ENCODE measurements at regions not wholly inside any gene's neighbourhood (a gene's known extent, or its start where the extent isn't known, plus 50 kb on each side); places are given as distances from the start of the nearest gene placed in this dataset.
A peak's percentile ranks its signal among the peaks of the same experiment; 100 is the strongest.

DNA sequence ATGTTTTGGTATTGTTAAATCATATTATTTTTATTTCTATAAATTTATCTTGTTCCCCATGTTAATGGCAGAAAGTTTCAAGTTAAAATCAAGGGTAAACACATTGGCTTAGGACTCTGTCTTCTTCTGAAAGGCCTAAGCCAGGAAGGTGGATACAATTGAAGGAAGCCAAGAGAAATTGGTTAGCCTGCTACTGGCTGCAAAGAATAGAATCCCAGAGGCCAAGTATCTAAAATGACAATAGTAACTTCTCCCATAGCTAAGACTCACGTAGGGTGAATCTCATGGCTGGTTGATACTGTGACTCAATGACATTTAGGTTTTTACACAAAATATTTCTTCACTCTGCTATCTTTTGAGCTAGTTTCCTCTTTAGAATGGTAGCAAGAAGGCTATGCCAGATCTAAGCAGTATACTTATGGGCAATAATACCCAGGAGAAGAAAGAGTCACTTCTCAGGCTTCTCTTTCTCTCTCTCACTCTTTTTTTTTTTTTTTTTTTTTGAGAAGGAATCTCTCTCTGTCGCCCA lies 621.5 kb upstream of the TBL1XR1 start:
- DNase-seq: no peak
- H3K9me3 ChIP-seq (replicated peaks): no peaks in the 10 kb centered on the region
- no peak overlapping the region for H3K4me3 ChIP-seq
- no peaks in the 10 kb centered on the region for H3K27me3 ChIP-seq (ENCODE audit: low read depth)
- peak overlapping the region; percentile 68 for H3K27ac ChIP-seq (replicated peaks)
- peaks cover 59% of the 10 kb centered on the region for H3K4me1 ChIP-seq
- no peak for TF ChIP-seq CTCF (IDR thresholded peaks at IDR 0.05; ENCODE audit: borderline replicate concordance)
- no peaks in the 10 kb centered on the region for H3K36me3 ChIP-seq
- intact Hi-C loops (cut with micrococcal nuclease): no loop called here

- H3K36me3 ChIP-seq: no peaks in the 10 kb centered on the region
- H3K27me3 ChIP-seq (ENCODE audit: low read depth): no peaks in the 10 kb centered on the region
- H3K4me3 ChIP-seq: no peak overlapping the region
- H3K27ac ChIP-seq (replicated peaks): no peak overlapping the region
- H3K4me1 ChIP-seq: peaks cover 69% of the 10 kb centered on the region
- TF ChIP-seq CTCF (IDR thresholded peaks at IDR 0.05; ENCODE audit: borderline replicate concordance): no peak
- DNase-seq: no peak
- intact Hi-C loops (cut with micrococcal nuclease): no loop called here
- no peaks in the 10 kb centered on the region for H3K9me3 ChIP-seq (replicated peaks)
Observed at GRCh38 chr3:177820683-177821316, 623.5 kb upstream of the TBL1XR1 start.

- DNase-seq: no peak
- no peaks in the 10 kb centered on the region for H3K36me3 ChIP-seq
- TF ChIP-seq CTCF (IDR thresholded peaks at IDR 0.05; ENCODE audit: borderline replicate concordance): no peak
- no peak overlapping the region for H3K4me3 ChIP-seq
- intact Hi-C loops (cut with micrococcal nuclease): no loop called here
- H3K27me3 ChIP-seq (ENCODE audit: low read depth): no peaks in the 10 kb centered on the region
- H3K9me3 ChIP-seq (replicated peaks): no peaks in the 10 kb centered on the region
- peaks cover 53% of the 10 kb centered on the region for H3K4me1 ChIP-seq
- no peak overlapping the region for H3K27ac ChIP-seq (replicated peaks)
Observed at GRCh38 chr3:177822681-177823096, 625.4 kb upstream of the TBL1XR1 start.

GRCh38 chr3:177823701-177824189 lies 626.5 kb upstream of the TBL1XR1 start:
- H3K36me3 ChIP-seq: no peaks in the 10 kb centered on the region
- intact Hi-C loops (cut with micrococcal nuclease): no loop called here
- H3K27me3 ChIP-seq (ENCODE audit: low read depth): no peaks in the 10 kb centered on the region
- no peak for DNase-seq
- no peaks in the 10 kb centered on the region for H3K9me3 ChIP-seq (replicated peaks)
- H3K27ac ChIP-seq (replicated peaks): peak overlapping the region; percentile 66
- peaks cover 43% of the 10 kb centered on the region for H3K4me1 ChIP-seq
- H3K4me3 ChIP-seq: no peak overlapping the region
- no peak for TF ChIP-seq CTCF (IDR thresholded peaks at IDR 0.05; ENCODE audit: borderline replicate concordance)

DNA sequence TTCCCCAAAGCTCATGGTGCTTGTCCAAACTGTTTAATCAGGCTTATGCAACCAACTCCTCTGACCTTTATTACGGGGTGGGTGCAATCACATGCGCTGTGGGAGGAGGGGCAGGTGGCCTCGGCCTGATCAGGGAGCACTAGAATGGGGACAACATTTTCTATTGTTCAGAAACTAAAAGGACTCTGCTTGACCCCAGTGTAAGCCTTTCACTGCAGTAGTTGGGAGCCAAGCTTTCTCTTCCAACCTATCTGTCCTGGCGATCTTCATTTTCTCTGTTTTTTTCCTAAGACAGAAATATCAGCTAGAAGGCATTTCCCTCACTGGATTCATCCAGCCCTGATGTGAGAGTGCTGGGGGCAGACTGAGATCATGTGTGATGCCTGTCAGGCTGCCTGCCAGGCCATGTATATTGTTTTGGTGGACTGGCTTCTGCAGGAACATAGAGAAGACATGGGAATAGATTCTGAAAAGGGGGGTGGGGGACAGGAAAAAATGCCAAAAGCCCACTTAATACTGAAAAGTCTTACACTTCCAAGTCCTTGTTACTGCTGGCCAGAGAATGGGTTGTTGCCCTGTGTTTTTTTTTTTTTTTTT lies 627.0 kb upstream of the TBL1XR1 start:
- Histone ChIP-seq H3K36me3 (no peaks in the 10 kb centered on the region), H3K27me3 (ENCODE audit: low read depth) (no peaks in the 10 kb centered on the region), H3K9me3 (replicated peaks) (no peaks in the 10 kb centered on the region), H3K4me1 (peaks cover 38% of the 10 kb centered on the region), H3K4me3 (no peak overlapping the region), H3K27ac (replicated peaks) (peak overlapping the region; percentile 66)
- TF ChIP-seq CTCF (IDR thresholded peaks at IDR 0.05; ENCODE audit: borderline replicate concordance): no peak
- DNase-seq: peak; percentile 50
- intact Hi-C loops (cut with micrococcal nuclease): no loop called here

Measured in left ventricle myocardium inferior (tissue), 1 donor.